BE2C (cell line): ENCODE measurements at regions not wholly inside any gene's neighbourhood (a gene's known extent, or its start where the extent isn't known, plus 50 kb on each side); places are given as distances from the start of the nearest gene placed in this dataset.

ENCODE experiments used
- DNase-seq: peaks from one replicate; pipeline ENCODE4 v3.0.0-alpha.2; 2020
- H3K27me3 ChIP-seq: fragments of 250-450 bp; sonication (Bioruptor Pico); 2 replicates; pipeline ENCODE4 v1.5.1; 2020; ENCODE audit warnings: mild to moderate bottlenecking
- H3K36me3 ChIP-seq: fragments of 250-450 bp; sonication (Bioruptor Pico); 2 replicates; pipeline ENCODE4 v1.5.1; 2020; ENCODE audit warnings: mild to moderate bottlenecking
- H3K4me1 ChIP-seq: fragments of 250-450 bp; sonication (Bioruptor Pico); 2 replicates; pipeline ENCODE4 v1.5.1; 2020
- H3K4me3 ChIP-seq: 2 replicates; pipeline ENCODE4 v1.5.1; 2011; ENCODE audit warnings: low read depth, low read length
- H3K9me3 ChIP-seq: fragments of 250-450 bp; sonication (Bioruptor Pico); 2 replicates; pipeline ENCODE4 v1.5.1; 2020
- CTCF ChIP-seq: IDR thresholded peaks from 2 replicates; pipeline ENCODE4 v1.5.1; 2012; ENCODE audit warnings: mild to moderate bottlenecking, low read depth, low read length

GRCh38 chr2:65869296-65869695, 436.9 kb upstream of the SPRED2 start:
- H3K9me3 ChIP-seq: no peaks in the 10 kb centered on the region
- H3K4me3 ChIP-seq: no peak overlapping the region
- H3K4me1 ChIP-seq: no peaks in the 10 kb centered on the region
- no peak for TF ChIP-seq CTCF
- no peak for DNase-seq
- no peaks in the 10 kb centered on the region for H3K36me3 ChIP-seq
- no peaks in the 10 kb centered on the region for H3K27me3 ChIP-seq

DNA sequence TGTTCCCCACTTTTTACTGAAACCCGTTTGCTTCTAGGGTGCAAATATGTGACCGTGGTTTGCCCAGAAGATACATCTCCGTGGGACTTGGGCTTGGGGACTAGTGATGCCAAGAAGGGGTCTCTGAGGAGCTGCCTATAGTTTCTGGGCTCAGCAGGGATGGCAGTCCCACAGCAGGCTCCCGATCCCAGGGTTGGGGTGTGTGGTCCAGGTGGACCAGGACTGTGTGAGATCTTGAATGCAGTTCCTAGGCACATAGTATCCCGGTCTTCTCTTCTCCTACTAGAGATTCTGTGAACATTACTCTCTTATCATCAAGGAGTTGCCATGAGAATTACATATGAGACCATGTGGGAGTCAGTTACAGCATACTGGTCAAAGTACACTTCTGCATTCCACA, 435.8 kb upstream of the SPRED2 start:
- Histone ChIP-seq H3K4me3 (no peak overlapping the region), H3K27me3 (no peaks in the 10 kb centered on the region), H3K4me1 (no peaks in the 10 kb centered on the region), H3K9me3 (no peaks in the 10 kb centered on the region), H3K36me3 (no peaks in the 10 kb centered on the region)
- no peak for DNase-seq
- TF ChIP-seq CTCF: no peak

GRCh38 chr2:65867446-65867845, 435.0 kb upstream of the SPRED2 start:
- no peaks in the 10 kb centered on the region for H3K36me3 ChIP-seq
- no peak overlapping the region for H3K4me3 ChIP-seq
- H3K27me3 ChIP-seq: no peaks in the 10 kb centered on the region
- TF ChIP-seq CTCF: no peak
- no peaks in the 10 kb centered on the region for H3K4me1 ChIP-seq
- no peak for DNase-seq
- H3K9me3 ChIP-seq: no peaks in the 10 kb centered on the region

GRCh38 chr2:65866148-65866547, 433.7 kb upstream of the SPRED2 start:
- H3K4me3 ChIP-seq: no peak overlapping the region
- TF ChIP-seq CTCF: no peak
- DNase-seq: no peak
- H3K4me1 ChIP-seq: no peaks in the 10 kb centered on the region
- no peaks in the 10 kb centered on the region for H3K9me3 ChIP-seq
- H3K36me3 ChIP-seq: no peaks in the 10 kb centered on the region
- no peaks in the 10 kb centered on the region for H3K27me3 ChIP-seq

DNA sequence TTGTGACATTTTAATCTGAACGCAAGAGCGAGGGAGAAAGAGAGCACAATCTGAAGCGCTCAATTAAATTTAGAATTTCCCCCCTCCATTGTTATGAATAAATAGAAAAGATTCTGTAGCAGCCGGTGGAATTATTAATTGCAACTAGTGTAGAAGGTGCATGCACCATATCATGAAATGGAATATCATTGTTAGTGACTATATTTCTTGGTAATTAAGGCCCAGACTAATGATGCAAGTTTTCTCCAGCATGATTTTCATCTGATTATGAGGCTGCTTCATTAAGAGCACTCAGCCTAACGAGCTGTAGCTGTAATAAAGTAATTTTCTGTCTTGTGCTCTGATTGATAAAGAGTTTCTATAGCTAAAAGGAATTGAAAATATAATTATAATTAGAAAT, 432.2 kb upstream of the SPRED2 start:
- Histone ChIP-seq H3K36me3 (no peaks in the 10 kb centered on the region), H3K27me3 (no peaks in the 10 kb centered on the region), H3K4me3 (no peak overlapping the region), H3K4me1 (no peaks in the 10 kb centered on the region), H3K9me3 (no peaks in the 10 kb centered on the region)
- no peak for DNase-seq
- TF ChIP-seq CTCF: no peak

- Histone ChIP-seq H3K27me3 (no peaks in the 10 kb centered on the region), H3K4me1 (no peaks in the 10 kb centered on the region), H3K4me3 (no peak overlapping the region), H3K9me3 (no peaks in the 10 kb centered on the region), H3K36me3 (no peaks in the 10 kb centered on the region)
- no peak for TF ChIP-seq CTCF
- DNase-seq: no peak
Observed at GRCh38 chr2:65863713-65864112, 431.3 kb upstream of the SPRED2 start.
